ENCODE measurements at regions not wholly inside any gene's neighbourhood (a gene's known extent, or its start where the extent isn't known, plus 50 kb on each side); places are given as distances from the start of the nearest gene placed in this dataset.

DNA sequence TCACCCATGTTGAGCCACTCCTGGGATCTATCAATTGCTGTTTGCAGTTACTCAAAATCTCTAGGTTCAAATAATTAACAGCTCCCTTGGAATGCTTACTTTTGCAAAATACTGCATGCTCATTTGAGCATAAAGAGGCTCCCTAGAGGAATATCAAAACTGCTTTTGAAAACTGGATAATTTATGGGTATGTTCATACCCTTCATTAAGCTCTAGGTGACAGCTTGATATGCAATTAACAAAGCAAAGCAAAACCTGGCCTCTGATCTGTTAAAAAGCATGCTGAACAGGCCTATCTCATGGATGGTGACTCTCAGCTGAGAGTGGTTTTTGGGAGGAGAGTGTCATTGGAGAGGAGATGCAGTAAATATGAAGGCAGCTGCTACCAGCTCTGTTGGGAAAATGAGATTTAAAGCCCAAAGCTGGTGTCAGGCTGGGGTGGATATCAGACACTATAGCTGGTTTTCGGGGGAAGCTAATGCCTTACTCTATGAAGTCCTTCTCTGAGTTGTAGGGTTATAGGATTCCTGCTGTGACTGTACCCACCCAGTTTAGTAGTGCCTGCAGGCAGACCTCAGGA lies 110.9 kb downstream of the RASSF10 start:
- TF ChIP-seq, protein P1, sequence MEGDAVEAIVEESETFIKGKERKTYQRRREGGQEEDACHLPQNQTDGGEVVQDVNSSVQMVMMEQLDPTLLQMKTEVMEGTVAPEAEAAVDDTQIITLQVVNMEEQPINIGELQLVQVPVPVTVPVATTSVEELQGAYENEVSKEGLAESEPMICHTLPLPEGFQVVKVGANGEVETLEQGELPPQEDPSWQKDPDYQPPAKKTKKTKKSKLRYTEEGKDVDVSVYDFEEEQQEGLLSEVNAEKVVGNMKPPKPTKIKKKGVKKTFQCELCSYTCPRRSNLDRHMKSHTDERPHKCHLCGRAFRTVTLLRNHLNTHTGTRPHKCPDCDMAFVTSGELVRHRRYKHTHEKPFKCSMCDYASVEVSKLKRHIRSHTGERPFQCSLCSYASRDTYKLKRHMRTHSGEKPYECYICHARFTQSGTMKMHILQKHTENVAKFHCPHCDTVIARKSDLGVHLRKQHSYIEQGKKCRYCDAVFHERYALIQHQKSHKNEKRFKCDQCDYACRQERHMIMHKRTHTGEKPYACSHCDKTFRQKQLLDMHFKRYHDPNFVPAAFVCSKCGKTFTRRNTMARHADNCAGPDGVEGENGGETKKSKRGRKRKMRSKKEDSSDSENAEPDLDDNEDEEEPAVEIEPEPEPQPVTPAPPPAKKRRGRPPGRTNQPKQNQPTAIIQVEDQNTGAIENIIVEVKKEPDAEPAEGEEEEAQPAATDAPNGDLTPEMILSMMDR (IDR thresholded peaks at IDR 0.05), result no peak
- no peak for TF ChIP-seq POLR2AphosphoS5 (IDR thresholded peaks at IDR 0.05)
- no peak for TF ChIP-seq EP300 (IDR thresholded peaks at IDR 0.05)
- no peak for TF ChIP-seq POLR2A (IDR thresholded peaks at IDR 0.05)
